ENCODE measurements at regions not wholly inside any gene's neighbourhood (a gene's known extent, or its start where the extent isn't known, plus 50 kb on each side); places are given as distances from the start of the nearest gene placed in this dataset.

GRCh38 chrX:151821226-151821625, 86.7 kb downstream of the CNGA2 start:
- TF ChIP-seq, protein P1, sequence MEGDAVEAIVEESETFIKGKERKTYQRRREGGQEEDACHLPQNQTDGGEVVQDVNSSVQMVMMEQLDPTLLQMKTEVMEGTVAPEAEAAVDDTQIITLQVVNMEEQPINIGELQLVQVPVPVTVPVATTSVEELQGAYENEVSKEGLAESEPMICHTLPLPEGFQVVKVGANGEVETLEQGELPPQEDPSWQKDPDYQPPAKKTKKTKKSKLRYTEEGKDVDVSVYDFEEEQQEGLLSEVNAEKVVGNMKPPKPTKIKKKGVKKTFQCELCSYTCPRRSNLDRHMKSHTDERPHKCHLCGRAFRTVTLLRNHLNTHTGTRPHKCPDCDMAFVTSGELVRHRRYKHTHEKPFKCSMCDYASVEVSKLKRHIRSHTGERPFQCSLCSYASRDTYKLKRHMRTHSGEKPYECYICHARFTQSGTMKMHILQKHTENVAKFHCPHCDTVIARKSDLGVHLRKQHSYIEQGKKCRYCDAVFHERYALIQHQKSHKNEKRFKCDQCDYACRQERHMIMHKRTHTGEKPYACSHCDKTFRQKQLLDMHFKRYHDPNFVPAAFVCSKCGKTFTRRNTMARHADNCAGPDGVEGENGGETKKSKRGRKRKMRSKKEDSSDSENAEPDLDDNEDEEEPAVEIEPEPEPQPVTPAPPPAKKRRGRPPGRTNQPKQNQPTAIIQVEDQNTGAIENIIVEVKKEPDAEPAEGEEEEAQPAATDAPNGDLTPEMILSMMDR (IDR thresholded peaks at IDR 0.05): no peak
- no peak for TF ChIP-seq POLR2A (IDR thresholded peaks at IDR 0.05)
